ENCODE measurements at regions not wholly inside any gene's neighbourhood (a gene's known extent, or its start where the extent isn't known, plus 50 kb on each side); places are given as distances from the start of the nearest gene placed in this dataset.

DNA sequence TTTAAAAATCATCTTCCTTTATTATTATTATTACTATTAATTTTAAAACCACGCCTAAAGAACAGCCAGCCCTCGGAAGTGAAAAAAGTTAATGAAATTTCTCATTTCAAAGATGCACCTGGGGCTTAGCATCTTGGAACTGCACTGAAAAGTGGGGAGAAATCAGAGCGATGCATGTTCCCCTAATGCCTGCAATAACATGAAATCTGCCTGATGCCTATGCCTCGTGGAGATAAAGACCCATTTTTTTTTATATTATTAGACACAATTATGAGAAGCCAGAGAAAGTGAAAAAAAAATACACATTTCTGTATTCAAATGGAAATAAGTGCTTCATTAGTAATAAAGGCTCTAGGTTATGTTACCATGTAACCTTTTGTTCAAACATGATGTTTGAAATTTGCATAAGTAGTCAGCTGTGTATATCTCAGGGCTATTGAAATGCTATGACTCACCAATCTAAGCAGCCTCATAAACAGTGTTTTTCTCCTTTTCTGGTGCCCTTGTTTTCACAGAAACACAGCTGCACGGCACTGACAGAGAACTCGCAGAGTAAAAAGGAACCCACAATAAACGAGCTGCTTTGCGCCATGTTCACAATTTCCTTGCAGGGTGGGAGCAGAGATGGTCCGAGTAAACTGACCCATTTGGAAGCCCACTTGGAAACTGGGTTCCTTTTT lies 175.8 kb upstream of the PRKCQ start:
- H3K4me3 Mint-ChIP-seq, result no peak overlapping the region
- H3K9me3 Mint-ChIP-seq (ENCODE audit: low read depth), result peaks cover 4% of the 10 kb centered on the region
- CTCF ChIA-PET, result interaction anchor here (0.6 to 0.9 kb wide), 2 partner anchors 40 to 86 kb away, joined by 3 read pairs; no protein-coding TSS in a partner anchor
- H3K4me1 Mint-ChIP-seq, result no peaks in the 10 kb centered on the region
- POLR2A ChIA-PET, result no interaction called here
- ATAC-seq (no peak), DNase-seq (no peak)
- H3K27me3 Mint-ChIP-seq, result peaks cover 37% of the 10 kb centered on the region
- H3K36me3 Mint-ChIP-seq (ENCODE audit: low read depth), result no peaks in the 10 kb centered on the region
- H3K27ac Mint-ChIP-seq, result no peak overlapping the region
- intact Hi-C loops (cut with DNase I, micrococcal nuclease), result no loop called here

DNA sequence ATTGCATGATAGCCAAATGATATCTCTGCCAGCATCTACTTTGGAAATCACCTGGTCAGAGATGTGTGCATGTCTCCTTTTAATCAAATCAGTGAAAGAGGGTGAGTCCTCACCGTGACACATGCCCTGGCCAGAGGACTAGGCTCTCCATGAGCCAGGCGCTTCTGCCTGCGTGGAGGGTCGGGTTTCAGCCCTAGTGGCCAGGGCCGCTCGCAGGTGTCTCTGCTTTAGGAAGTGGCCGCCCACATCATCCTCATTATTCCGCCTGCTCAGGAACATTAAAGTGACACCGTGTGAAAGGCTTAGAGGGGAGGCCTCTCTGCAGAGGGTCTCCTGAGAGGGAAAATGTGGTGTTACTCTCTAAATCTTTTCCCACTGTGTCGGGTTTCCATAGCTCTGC lies 173.6 kb upstream of the PRKCQ start:
- CTCF ChIA-PET, result no interaction called here
- Mint-ChIP-seq H3K27ac (no peak overlapping the region), H3K9me3 (ENCODE audit: low read depth) (peaks cover 8% of the 10 kb centered on the region), H3K4me1 (no peaks in the 10 kb centered on the region), H3K36me3 (ENCODE audit: low read depth) (no peaks in the 10 kb centered on the region), H3K27me3 (peaks cover 28% of the 10 kb centered on the region), H3K4me3 (no peak overlapping the region)
- POLR2A ChIA-PET, result no interaction called here
- DNase-seq, result no peak
- intact Hi-C loops (cut with DNase I, micrococcal nuclease), result no loop called here
- no peak for ATAC-seq

DNA sequence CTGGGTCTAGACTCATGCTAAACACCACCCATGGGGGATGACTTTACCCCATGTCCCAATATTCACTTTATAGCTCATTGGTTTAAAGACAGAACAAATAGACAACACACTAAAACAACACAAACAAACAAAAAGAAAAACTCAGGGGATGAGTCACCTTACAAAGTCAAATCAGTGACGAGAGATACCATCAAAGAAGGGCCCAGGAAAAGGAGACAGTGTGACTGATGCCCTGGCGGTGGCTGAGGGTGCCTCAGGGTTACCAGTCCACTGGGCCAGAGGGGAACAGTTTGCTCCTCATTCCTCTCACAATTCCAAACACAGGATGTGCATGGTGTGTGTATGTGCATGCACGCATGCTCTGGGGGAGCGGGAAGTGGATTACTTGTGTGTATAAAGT lies 171.3 kb upstream of the PRKCQ start:
- POLR2A ChIA-PET, result interaction anchor here (0.6 kb wide), 1 partner anchor 40 kb away, joined by 3 read pairs; no protein-coding TSS in a partner anchor
- Mint-ChIP-seq H3K4me1 (no peaks in the 10 kb centered on the region), H3K4me3 (no peak overlapping the region), H3K27me3 (peaks cover 18% of the 10 kb centered on the region), H3K27ac (no peak overlapping the region), H3K9me3 (ENCODE audit: low read depth) (peaks cover 8% of the 10 kb centered on the region), H3K36me3 (ENCODE audit: low read depth) (no peaks in the 10 kb centered on the region)
- DNase-seq (no peak), ATAC-seq (peak; percentile 44)
- CTCF ChIA-PET, result interaction anchor here (0.7 to 1.4 kb wide), 2 partner anchors 23 to 157 kb away, joined by 3 read pairs; no protein-coding TSS in a partner anchor
- intact Hi-C loops (cut with DNase I, micrococcal nuclease), result no loop called here

DNA sequence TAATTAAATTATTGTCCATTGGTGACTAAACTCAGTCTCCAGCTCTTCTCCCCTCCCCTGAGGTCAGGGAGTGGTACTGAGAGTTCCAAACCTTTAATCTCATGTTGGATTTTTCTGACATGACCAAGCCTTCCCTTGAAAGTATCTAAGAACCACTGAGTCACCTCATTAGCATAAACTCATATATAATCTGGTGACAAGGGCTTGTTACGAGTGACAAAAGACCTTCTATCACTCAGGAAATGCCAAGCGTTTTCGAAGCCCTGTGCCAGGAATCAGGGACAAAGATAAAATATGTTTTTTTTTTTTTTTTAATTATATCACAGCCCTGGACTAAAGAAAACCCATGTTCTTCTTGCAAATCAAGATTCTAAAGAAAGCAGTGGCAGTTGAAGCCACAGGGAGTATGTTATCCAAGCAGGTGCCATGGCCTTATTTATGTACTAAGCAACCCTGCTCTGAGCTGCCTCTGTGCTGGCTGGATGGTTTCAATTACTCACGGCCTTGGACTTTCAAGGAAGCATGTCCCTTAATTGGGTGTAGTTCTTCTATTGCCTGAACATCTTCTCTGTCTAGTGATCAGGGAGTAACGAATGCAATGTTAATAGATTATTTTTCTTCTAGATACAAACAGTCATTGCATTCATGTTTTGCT lies 169.0 kb upstream of the PRKCQ start:
- peaks cover 8% of the 10 kb centered on the region for H3K9me3 Mint-ChIP-seq (ENCODE audit: low read depth)
- ATAC-seq, result no peak
- H3K4me3 Mint-ChIP-seq, result no peak overlapping the region
- no peak overlapping the region for H3K27ac Mint-ChIP-seq
- peaks cover 16% of the 10 kb centered on the region for H3K27me3 Mint-ChIP-seq
- no peaks in the 10 kb centered on the region for H3K4me1 Mint-ChIP-seq
- H3K36me3 Mint-ChIP-seq (ENCODE audit: low read depth), result no peaks in the 10 kb centered on the region
- ChIA-PET POLR2A (no interaction called here), CTCF (interaction anchor here (0.7 kb wide), 1 partner anchor 1205 kb away, joined by 3 read pairs; no protein-coding TSS in a partner anchor)
- DNase-seq, result no peak
- intact Hi-C loops (cut with DNase I, micrococcal nuclease), result no loop called here

DNA sequence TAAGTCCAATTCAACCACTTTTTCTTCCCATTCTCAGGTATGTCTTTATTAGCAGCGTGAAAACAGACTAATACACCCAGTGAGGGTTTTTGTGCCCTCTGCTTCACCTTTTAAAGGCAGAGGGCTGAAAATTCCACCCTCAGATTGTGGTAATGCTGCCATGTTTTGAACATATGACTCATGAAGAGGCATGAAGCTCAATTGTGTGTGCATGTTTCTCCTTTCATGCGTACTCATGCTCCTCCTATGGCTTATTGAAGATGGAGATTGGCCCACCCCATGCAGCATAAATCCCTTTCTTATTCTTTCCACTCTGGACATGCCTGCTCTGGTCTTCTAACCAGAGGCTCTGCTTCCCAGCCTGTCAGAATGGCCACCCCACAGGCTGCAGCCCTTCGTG lies 168.0 kb upstream of the PRKCQ start:
- H3K9me3 Mint-ChIP-seq (ENCODE audit: low read depth), result peaks cover 8% of the 10 kb centered on the region
- H3K27me3 Mint-ChIP-seq, result peaks cover 16% of the 10 kb centered on the region
- ChIA-PET CTCF (no interaction called here), POLR2A (no interaction called here)
- DNase-seq (no peak), ATAC-seq (no peak)
- no peaks in the 10 kb centered on the region for H3K36me3 Mint-ChIP-seq (ENCODE audit: low read depth)
- no peak overlapping the region for H3K27ac Mint-ChIP-seq
- no peak overlapping the region for H3K4me3 Mint-ChIP-seq
- intact Hi-C loops (cut with DNase I, micrococcal nuclease), result no loop called here
- H3K4me1 Mint-ChIP-seq, result no peaks in the 10 kb centered on the region

DNA sequence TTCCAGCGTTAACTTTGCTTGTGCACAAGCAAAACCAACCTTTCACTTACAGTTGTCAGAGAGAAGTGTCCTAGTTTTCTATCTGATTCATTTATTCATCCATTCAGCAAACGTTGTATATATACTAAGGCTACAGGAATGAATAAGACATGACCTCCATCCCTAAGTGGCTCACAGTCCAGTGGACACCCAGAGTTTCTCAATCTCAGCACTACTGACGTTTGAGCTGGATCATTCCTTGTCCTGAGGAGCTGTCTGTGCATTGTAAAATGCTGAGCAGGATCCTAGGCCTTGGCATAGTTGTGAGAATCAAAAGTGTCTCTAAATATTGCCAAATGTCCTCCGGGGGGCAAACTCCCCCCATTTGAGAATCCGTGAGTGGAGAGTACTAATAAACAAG lies 166.7 kb upstream of the PRKCQ start:
- DNase-seq (no peak), ATAC-seq (no peak)
- H3K27ac Mint-ChIP-seq, result no peak overlapping the region
- ChIA-PET CTCF (interaction anchor here (0.6 kb wide), 1 partner anchor 340 kb away, joined by 3 read pairs; no protein-coding TSS in a partner anchor), POLR2A (no interaction called here)
- no peak overlapping the region for H3K4me3 Mint-ChIP-seq
- peaks cover 18% of the 10 kb centered on the region for H3K27me3 Mint-ChIP-seq
- peaks cover 8% of the 10 kb centered on the region for H3K9me3 Mint-ChIP-seq (ENCODE audit: low read depth)
- H3K4me1 Mint-ChIP-seq, result no peaks in the 10 kb centered on the region
- intact Hi-C loops (cut with DNase I, micrococcal nuclease), result no loop called here
- no peaks in the 10 kb centered on the region for H3K36me3 Mint-ChIP-seq (ENCODE audit: low read depth)

DNA sequence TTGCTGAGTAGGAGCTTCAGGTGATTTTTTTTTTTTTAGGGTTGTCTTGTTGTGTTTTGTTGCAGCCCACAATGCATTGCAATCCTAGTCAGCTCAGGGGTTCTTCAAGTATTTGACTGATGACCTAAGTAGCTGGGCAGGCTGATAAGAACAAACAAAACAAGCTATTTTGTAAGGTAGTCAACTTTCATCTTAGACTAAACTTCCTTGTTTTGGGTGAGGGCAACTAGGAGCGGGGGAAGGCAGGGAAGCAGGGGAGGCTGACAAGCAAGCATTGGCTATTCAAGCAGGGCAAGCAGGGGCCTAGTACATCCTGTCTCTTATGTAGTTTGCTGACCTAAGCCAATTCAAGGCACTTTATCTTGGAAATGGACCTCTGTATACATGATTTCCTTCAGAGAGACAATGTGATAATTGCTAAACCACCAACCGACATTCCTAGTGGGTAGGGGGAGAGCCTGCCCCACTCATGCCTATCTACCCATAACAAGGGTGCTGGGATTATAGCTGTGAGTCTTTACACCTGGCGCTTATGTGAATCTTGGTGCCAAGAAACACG lies 163.3 kb upstream of the PRKCQ start:
- no peak for DNase-seq
- Mint-ChIP-seq H3K4me1 (no peaks in the 10 kb centered on the region), H3K27me3 (peaks cover 12% of the 10 kb centered on the region), H3K36me3 (ENCODE audit: low read depth) (no peaks in the 10 kb centered on the region), H3K9me3 (ENCODE audit: low read depth) (no peaks in the 10 kb centered on the region), H3K4me3 (no peak overlapping the region), H3K27ac (no peak overlapping the region)
- ChIA-PET POLR2A (interaction anchor here (0.5 kb wide), 1 partner anchor 39 kb away, joined by 5 read pairs; no protein-coding TSS in a partner anchor), CTCF (no interaction called here)
- no peak for ATAC-seq
- intact Hi-C loops (cut with DNase I, micrococcal nuclease), result no loop called here

DNA sequence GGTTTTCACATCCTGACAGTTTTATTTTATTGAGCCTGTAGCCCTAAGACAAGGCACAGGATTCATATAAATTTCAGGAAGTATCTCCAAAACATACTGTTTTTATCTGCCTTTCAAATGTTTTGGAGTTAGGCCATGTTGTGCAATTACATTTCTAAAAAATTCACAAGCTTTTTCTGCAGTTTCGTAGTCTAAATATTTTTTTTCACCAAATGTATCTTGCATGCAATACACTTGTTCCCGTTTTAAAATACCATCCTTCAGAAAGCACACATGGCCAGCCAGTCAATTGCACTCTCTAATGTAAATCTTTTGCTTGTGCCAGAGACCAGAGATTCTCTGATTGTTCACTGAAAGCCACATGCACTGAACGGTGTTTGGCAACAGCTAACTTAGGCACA lies 161.5 kb upstream of the PRKCQ start:
- POLR2A ChIA-PET, result no interaction called here
- no peaks in the 10 kb centered on the region for H3K4me1 Mint-ChIP-seq
- H3K27ac Mint-ChIP-seq, result no peak overlapping the region
- CTCF ChIA-PET, result no interaction called here
- no peak overlapping the region for H3K4me3 Mint-ChIP-seq
- peaks cover 13% of the 10 kb centered on the region for H3K27me3 Mint-ChIP-seq
- H3K9me3 Mint-ChIP-seq (ENCODE audit: low read depth), result no peaks in the 10 kb centered on the region
- ATAC-seq (no peak), DNase-seq (no peak)
- intact Hi-C loops (cut with DNase I, micrococcal nuclease), result no loop called here
- no peaks in the 10 kb centered on the region for H3K36me3 Mint-ChIP-seq (ENCODE audit: low read depth)

DNA sequence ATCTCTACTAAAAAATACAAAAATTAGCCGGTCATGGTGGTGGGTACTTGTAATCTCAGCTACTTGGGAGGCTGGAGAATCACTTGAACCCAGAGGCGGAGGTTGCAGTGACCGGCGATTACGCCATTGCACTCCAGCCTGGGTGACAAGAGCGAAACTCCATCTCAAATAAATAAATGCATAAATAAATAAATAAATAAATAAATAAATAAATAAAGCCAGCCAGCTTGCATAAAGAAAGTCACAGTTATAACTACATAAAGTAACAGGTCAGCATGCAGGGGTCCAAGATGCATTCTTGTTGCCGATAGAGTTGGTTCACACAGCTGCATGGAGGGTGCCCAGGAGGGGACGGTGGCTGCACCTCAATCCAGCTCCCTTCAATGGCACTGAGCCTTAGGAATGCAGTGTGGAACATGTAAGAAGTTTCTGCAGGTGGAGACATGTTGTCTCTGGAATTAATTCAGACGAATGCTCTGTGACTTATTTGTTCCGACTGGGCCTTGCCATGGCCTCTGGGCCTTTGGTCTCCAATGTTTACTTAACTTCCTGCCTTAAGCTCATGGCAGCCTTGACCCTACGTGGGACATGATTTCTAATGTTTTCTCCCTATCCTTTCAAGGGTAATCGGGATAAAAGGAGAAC lies 159.6 kb upstream of the PRKCQ start:
- ChIA-PET POLR2A (interaction anchor here (0.6 kb wide), 1 partner anchor 35 kb away, joined by 4 read pairs; no protein-coding TSS in a partner anchor), CTCF (interaction anchor here (0.7 kb wide), 1 partner anchor 722 kb away, joined by 3 read pairs; no protein-coding TSS in a partner anchor)
- Mint-ChIP-seq H3K27ac (no peak overlapping the region), H3K4me1 (no peaks in the 10 kb centered on the region), H3K9me3 (ENCODE audit: low read depth) (no peaks in the 10 kb centered on the region), H3K27me3 (peaks cover 20% of the 10 kb centered on the region), H3K36me3 (ENCODE audit: low read depth) (no peaks in the 10 kb centered on the region), H3K4me3 (no peak overlapping the region)
- no peak for DNase-seq
- intact Hi-C loops (cut with DNase I, micrococcal nuclease), result no loop called here
- no peak for ATAC-seq

DNA sequence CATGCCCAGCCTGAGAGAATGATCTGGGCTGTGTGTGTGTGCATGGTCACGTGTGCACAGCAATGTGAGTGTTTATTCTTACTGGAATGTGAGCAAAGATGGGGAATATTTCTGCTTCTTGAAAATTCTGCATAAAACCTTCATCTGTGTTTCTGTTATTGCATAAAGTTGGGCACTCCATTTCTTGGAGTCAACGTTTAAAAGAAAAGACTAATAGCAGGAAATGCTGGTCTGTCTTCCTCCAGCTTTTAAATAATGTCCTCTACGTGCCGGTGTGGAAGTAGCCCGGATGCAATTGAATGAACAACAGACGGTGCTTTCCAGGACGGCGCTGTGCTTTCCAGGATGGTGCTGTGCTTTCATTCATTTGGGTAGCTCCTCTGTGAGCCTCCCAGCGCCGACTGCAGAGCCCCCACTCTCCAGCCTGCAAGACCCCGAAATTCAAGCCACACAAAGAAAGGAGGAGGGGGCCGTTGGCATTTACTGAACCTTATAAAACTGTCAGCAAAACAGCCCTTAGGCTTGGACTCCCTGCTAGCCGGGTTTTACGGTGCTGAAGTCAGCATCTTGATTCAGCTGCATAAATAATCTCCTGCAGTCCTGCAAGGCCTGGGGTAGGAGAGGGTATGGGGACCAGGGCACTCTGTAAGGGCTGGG lies 158.2 kb upstream of the PRKCQ start:
- Mint-ChIP-seq H3K27ac (no peak overlapping the region), H3K4me3 (no peak overlapping the region), H3K9me3 (ENCODE audit: low read depth) (no peaks in the 10 kb centered on the region), H3K36me3 (ENCODE audit: low read depth) (no peaks in the 10 kb centered on the region), H3K27me3 (peaks cover 27% of the 10 kb centered on the region), H3K4me1 (no peaks in the 10 kb centered on the region)
- intact Hi-C loops (cut with DNase I, micrococcal nuclease), result no loop called here
- DNase-seq (peak; percentile 22), ATAC-seq (no peak)
- POLR2A ChIA-PET, result no interaction called here
- CTCF ChIA-PET, result no interaction called here

DNA sequence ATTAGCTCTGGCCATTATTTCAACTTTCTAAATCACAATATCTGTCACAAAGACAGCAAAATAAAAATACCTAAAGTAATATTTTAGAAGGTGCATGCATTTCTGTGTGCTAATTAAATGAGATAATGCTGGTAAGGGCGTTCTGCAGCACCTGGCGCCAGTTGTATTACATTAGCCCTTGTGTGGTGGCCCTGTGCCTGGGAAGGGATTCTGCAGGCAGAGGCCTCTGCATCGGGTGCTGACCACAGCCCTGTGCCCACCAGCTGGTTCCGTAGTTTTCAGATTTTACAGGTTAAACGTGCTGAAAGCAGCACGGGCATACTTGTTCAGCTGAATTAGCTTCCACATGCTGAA lies 157.7 kb upstream of the PRKCQ start:
- intact Hi-C loops (cut with DNase I, micrococcal nuclease), result no loop called here
- Mint-ChIP-seq H3K4me1 (no peaks in the 10 kb centered on the region), H3K4me3 (no peak overlapping the region), H3K27me3 (peaks cover 28% of the 10 kb centered on the region), H3K9me3 (ENCODE audit: low read depth) (no peaks in the 10 kb centered on the region), H3K27ac (no peak overlapping the region), H3K36me3 (ENCODE audit: low read depth) (no peaks in the 10 kb centered on the region)
- ChIA-PET POLR2A (no interaction called here), CTCF (no interaction called here)
- ATAC-seq, result no peak
- DNase-seq, result no peak
